Body of pancreas (tissue), 4 donors: ENCODE measurements at regions not wholly inside any gene's neighbourhood (a gene's known extent, or its start where the extent isn't known, plus 50 kb on each side); places are given as distances from the start of the nearest gene placed in this dataset.
"Not testable (repeated sequence)": the region's sequence is repeated elsewhere in the genome, so short reads cannot be mapped to it uniquely, and the experiment has no call there.

Experiments used
- ATAC-seq: fragments of 150-250 bp; one replicate; pipeline ENCODE4 v1.9.1; 2016
- DNase-seq, 4 donors: peaks; one replicate each; pipeline ENCODE4 v3.0.0-alpha.2; 2019
- H3K27ac ChIP-seq, 4 donors: fragments of 200-600 bp; sonication (generic); 1 replicate in 3 of 4; 2 replicates in 1 of 4; pipeline versions ENCODE4 v1.5.1 to v1.6.1; 2016 to 2019; ENCODE audit warnings: mild to moderate bottlenecking in 1 of 4, mixed read lengths in 1 of 4, moderate library complexity in 1 of 4
- H3K27me3 ChIP-seq, 2 donors: fragments of 200-600 bp; sonication (generic); one replicate each; pipeline ENCODE4 v1.6.0; 2016; ENCODE audit warnings: mild to moderate bottlenecking in 1 of 2
- H3K36me3 ChIP-seq, 2 donors: fragments of 200-600 bp; sonication (generic); replicated peaks in 1 of 2; 2 replicates each; pipeline ENCODE4 v1.5.1; 2016; ENCODE audit warnings: low read depth in 2 of 2; ENCODE audit not compliant: insufficient read depth in 1 of 2
- H3K4me1 ChIP-seq: fragments of 200-600 bp; sonication (generic); one replicate; pipeline ENCODE4 v1.6.0; 2016
- H3K4me3 ChIP-seq, 2 donors: fragments of 200-600 bp; sonication (generic); 1 replicate in 1 of 2; 2 replicates in 1 of 2; pipeline ENCODE4 v1.5.1; 2016 to 2019
- H3K9me3 ChIP-seq, 3 donors: fragments of 200-600 bp; sonication (generic); 1 replicate in 2 of 3; 2 replicates in 1 of 3; pipeline ENCODE4 v1.5.1; 2016
- POLR2A ChIP-seq, 3 donors: fragments of 450-650 bp; IDR thresholded peaks; one replicate each; pipeline ENCODE4 v1.6.1; 2016; ENCODE audit warnings: antibody characterized with exemption in 3 of 3, mild to moderate bottlenecking in 2 of 3
- WGBS, 2 donors: methylation state at CpG; one replicate each; pipeline ENCODE4 v1.1.5; 2017; 5-methylcytosine and 5-hydroxymethylcytosine counted together
- intact Hi-C: fragments of 100-400 bp; cut with DNase I; formaldehyde crosslinking; loops from one replicate; pipeline ENCODE4 v1.15.1; 2023
- TF ChIP-seq, protein P1 (sequence below), 7 experiments: fragments of 450-650 bp in 4 of 7; fragments of 200-600 bp in 3 of 7; sonication (generic) in 3 of 7; IDR thresholded peaks; one replicate each; pipeline ENCODE4 v1.5.1; 2016 to 2019; ENCODE audit warnings: antibody characterized with exemption in 7 of 7

DNA sequence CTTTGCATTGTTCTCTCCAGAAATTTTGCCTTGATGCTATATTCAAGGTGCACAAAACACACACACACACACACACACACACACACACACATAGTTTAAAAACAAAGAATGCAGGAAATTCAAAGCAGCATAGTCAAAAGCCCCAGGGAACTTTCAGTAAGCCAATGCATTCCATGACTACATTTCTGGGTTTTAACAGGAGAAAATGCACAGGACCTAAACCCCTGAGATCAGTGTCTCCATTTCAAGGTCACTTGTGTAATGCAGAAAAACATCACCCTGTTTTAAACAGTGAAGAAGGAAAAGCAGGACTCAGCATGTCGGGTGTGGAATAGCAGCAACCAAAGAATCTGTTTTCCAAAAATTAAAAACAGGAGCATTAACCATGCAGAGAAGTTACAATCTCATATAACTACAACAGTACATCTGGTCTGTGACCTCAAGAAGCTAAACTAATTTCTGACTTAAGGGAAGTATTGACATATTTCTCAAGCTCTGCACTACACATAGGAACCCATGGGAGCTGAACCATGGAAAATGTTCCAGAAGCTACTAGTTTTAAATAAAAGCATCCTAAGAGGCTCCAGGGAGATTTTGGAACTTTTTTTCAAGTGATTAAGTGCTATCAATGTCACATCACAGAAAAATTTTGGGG, 296.7 kb downstream of the HINT1 start:
- H3K9me3 ChIP-seq, result no peaks in the 10 kb centered on the region
- no peaks in the 10 kb centered on the region for H3K27me3 ChIP-seq
- no peak overlapping the region for H3K4me3 ChIP-seq
- 37 to 65% methylated on average over 1 of the region's 1 CpG for WGBS, 2 donors
- DNase-seq (no peak), ATAC-seq (no peak)
- intact Hi-C loops, result no loop called here
- no peak overlapping the region for H3K27ac ChIP-seq
- no peaks in the 10 kb centered on the region for H3K4me1 ChIP-seq
- H3K36me3 ChIP-seq, result no peaks in the 10 kb centered on the region
- no peak for TF ChIP-seq POLR2A (IDR thresholded peaks at IDR 0.05)
- TF ChIP-seq, protein P1, sequence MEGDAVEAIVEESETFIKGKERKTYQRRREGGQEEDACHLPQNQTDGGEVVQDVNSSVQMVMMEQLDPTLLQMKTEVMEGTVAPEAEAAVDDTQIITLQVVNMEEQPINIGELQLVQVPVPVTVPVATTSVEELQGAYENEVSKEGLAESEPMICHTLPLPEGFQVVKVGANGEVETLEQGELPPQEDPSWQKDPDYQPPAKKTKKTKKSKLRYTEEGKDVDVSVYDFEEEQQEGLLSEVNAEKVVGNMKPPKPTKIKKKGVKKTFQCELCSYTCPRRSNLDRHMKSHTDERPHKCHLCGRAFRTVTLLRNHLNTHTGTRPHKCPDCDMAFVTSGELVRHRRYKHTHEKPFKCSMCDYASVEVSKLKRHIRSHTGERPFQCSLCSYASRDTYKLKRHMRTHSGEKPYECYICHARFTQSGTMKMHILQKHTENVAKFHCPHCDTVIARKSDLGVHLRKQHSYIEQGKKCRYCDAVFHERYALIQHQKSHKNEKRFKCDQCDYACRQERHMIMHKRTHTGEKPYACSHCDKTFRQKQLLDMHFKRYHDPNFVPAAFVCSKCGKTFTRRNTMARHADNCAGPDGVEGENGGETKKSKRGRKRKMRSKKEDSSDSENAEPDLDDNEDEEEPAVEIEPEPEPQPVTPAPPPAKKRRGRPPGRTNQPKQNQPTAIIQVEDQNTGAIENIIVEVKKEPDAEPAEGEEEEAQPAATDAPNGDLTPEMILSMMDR (IDR thresholded peaks at IDR 0.05), result no peak

DNA sequence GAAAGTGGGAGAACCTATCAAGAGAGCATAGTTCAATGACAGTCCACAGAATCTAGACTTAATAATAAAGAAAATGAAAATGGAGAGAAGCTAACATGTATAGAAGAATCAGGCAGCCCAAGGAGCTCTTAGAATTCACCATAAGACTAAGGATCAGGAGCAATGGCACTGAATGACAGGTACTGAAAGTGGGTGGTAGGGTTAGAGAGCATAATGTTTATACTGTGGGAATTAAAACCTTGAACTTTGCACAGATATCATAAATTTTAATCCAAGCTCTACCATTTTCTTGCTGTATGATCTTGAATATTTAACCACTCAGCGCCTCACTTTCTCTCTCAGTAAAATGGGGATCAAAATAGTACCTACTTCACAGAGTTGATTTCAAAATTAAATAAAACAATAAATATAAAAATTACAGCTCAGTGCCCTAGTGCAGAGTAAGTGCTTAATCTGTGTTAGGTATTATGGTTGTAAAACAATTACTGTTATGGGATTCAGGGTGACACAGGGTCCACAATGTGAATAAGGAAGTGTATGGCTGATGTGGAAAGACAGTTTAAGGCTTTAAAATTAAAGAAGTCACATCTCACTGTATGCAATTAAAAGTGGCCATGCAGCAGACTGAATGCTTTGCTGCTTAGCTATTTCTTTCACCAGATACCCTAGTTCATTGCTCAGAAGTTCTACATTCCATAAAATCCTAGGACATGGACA, 319.8 kb downstream of the HINT1 start:
- intact Hi-C loops, result no loop called here
- 31 to 34% methylated on average over 1 of the region's 1 CpG for WGBS, 2 donors
- Histone ChIP-seq H3K4me3 (no peak overlapping the region), H3K27me3 (no peaks in the 10 kb centered on the region), H3K4me1 (no peaks in the 10 kb centered on the region), H3K36me3 (no peaks in the 10 kb centered on the region), H3K27ac (no peak overlapping the region), H3K9me3 (no peaks in the 10 kb centered on the region)
- ATAC-seq (no peak), DNase-seq (no peak)
- no peak for TF ChIP-seq POLR2A (IDR thresholded peaks at IDR 0.05)
- TF ChIP-seq, protein P1 (IDR thresholded peaks at IDR 0.05), result no peak

DNA sequence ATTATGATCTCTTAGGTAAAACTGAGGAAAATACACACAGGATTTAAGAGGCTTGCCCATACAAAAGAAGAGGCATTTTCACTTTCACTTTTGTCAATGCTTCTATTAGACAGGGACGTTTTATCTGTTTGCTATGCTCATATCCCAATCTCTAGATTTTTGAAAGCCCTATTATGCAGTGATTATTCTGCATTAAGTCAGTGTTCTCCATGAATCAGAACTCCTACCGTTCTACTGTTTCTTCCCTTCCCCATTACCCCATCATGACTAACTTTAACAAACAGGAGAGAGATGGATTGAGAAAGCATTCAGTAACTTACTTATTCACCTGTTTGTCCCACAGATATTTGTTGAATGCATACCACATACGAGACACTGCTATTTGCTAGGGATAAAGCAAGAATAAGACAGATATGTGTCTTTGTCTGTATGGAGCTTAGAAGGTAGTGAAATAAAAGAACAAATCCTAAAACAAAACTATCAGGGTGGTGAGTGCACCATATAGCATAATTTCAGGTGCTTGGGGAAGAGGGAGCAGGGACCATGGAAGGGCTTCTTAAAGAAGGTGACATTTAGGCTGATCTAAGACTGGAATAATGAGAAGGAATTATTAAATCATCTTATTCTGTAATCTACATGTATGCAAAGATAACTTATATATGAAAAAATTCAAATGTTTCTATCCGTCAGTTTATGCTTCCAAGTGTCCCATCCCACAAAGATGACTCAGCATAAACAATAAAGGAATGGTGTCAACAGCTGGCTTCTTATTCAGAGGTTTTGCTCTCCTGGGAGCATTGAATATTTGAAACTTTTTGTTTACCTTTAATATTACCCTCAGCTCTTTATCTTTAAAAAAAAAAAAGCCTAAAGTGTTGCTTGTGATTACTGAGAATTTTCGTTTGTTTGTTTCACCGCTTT, 328.1 kb downstream of the HINT1 start:
- peak; percentile 50 for ATAC-seq
- Histone ChIP-seq H3K4me1 (no peaks in the 10 kb centered on the region), H3K27me3 (no peaks in the 10 kb centered on the region), H3K9me3 (no peaks in the 10 kb centered on the region), H3K27ac (no peak overlapping the region), H3K4me3 (peak overlapping the region in 1 of 2 donors; percentile 24), H3K36me3 (no peaks in the 10 kb centered on the region)
- no peak for DNase-seq
- 27 to 32% methylated on average over 6 of the region's 6 CpGs for WGBS, 2 donors
- no peak for TF ChIP-seq POLR2A (IDR thresholded peaks at IDR 0.05)
- TF ChIP-seq, protein P1 (IDR thresholded peaks at IDR 0.05), result no peak
- intact Hi-C loops, result no loop called here

DNA sequence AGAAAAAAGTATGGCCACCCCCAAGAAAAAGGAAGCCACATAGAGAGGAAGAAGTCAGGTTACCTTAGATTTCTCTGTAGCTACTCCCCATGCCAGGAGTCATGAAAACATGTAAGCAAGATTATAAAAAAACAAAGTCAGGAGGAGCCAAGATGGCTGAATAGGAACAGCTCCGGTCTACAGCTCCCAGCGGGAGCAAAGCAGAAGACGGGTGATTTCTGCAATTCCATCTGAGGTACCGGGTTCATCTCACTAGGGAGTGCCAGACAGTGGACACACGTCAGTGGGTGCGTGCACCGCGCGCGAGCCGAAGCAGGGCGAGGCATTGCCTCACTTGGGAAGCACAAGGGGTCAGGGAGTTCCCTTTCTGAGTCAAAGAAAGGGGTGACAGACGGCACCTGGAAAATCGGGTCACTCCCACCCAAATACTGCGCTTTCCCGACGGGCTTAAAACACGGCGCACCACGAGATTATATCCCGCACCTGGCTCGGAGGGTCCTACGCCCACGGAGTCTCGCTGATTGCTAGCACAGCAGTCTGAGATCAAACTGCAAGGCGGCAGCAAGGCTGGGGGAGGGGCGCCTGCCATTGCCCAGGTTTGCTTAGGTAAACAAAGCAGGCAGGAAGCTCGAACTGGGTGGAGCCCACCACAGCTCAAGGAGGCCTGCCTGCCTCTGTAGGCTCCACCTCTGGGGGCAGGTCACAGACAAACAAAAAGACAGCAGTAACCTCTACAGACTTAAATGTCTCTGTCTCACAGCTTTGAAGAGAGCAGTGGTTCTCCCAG, 347.3 kb downstream of the HINT1 start:
- H3K27ac ChIP-seq, intact Hi-C loops, H3K4me3 ChIP-seq, H3K9me3 ChIP-seq, H3K4me1 ChIP-seq, ATAC-seq, DNase-seq, H3K36me3 ChIP-seq, H3K27me3 ChIP-seq: not testable (repeated sequence)
- WGBS, 2 donors, result 82 to 85% methylated on average over 25 to 28 of the region's 28 CpGs
